Fibroblast of lung (primary cell): ENCODE measurements at regions not wholly inside any gene's neighbourhood (a gene's known extent, or its start where the extent isn't known, plus 50 kb on each side); places are given as distances from the start of the nearest gene placed in this dataset.

Source experiments
- EZH2 ChIP-seq: IDR thresholded peaks from 2 replicates; pipeline ENCODE4 v1.5.1; 2012; ENCODE audit warnings: low read length, control low read depth, mild to moderate bottlenecking; ENCODE audit errors: missing control alignments
- TF ChIP-seq, protein P1 (sequence below), 2 donors: IDR thresholded peaks in 1 of 2; conservative IDR thresholded peaks in 1 of 2; 1 replicate in 1 of 2; 2 replicates in 1 of 2; pipeline ENCODE4 v1.5.1; 2011 to 2012; ENCODE audit warnings: low read length in 2 of 2, control low read depth in 1 of 2, inconsistent platforms in 1 of 2, low read depth in 1 of 2, mild to moderate bottlenecking in 1 of 2

DNA sequence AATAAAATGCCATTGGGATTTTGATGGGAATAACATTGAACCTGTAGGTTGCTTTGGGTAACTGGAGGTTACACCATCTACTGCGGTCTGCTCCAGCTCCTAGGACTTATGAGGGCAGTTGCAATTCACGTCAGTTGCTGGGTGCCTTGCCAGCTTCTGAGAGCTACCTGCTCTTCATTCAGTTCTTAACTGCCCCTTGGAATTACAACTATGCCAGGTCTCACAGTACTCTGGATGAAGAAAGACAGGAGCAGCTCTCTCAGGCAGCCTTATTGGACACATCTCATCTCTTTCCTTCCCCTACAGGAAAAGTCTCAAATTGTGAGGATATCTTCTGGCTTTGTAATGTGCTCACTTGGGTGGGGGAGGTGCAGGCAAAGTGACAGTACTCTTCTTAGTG lies 1643.3 kb downstream of the GRIK2 start:
- TF ChIP-seq, protein P1, sequence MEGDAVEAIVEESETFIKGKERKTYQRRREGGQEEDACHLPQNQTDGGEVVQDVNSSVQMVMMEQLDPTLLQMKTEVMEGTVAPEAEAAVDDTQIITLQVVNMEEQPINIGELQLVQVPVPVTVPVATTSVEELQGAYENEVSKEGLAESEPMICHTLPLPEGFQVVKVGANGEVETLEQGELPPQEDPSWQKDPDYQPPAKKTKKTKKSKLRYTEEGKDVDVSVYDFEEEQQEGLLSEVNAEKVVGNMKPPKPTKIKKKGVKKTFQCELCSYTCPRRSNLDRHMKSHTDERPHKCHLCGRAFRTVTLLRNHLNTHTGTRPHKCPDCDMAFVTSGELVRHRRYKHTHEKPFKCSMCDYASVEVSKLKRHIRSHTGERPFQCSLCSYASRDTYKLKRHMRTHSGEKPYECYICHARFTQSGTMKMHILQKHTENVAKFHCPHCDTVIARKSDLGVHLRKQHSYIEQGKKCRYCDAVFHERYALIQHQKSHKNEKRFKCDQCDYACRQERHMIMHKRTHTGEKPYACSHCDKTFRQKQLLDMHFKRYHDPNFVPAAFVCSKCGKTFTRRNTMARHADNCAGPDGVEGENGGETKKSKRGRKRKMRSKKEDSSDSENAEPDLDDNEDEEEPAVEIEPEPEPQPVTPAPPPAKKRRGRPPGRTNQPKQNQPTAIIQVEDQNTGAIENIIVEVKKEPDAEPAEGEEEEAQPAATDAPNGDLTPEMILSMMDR (conservative IDR thresholded peaks at IDR 0.05 in 1 of 2, IDR thresholded peaks at IDR 0.05 in 1 of 2; ENCODE audit: low read depth in 1 of 2, low read length in 2 of 2), result no peak
- TF ChIP-seq EZH2, result no peak
